Choroid plexus epithelial cell (primary cell): ENCODE measurements at regions not wholly inside any gene's neighbourhood (a gene's known extent, or its start where the extent isn't known, plus 50 kb on each side); places are given as distances from the start of the nearest gene placed in this dataset.
A peak's percentile ranks its signal among the peaks of the same experiment; 100 is the strongest.

Source experiments
- DNase-seq: peaks from one replicate; pipeline ENCODE4 v3.0.0-alpha.2; 2010; ENCODE audit warnings: low read depth
- H3K4me3 ChIP-seq: 2 replicates; pipeline ENCODE4 v1.5.1; 2011; ENCODE audit warnings: low read depth, mild to moderate bottlenecking, control low read depth, low read length, moderate library complexity
- TF ChIP-seq, protein P1 (sequence below): conservative IDR thresholded peaks from 2 replicates; pipeline ENCODE4 v1.5.1; 2011; ENCODE audit warnings: low read depth, mild to moderate bottlenecking, control low read depth, inconsistent platforms, low read length, moderate library complexity

DNA sequence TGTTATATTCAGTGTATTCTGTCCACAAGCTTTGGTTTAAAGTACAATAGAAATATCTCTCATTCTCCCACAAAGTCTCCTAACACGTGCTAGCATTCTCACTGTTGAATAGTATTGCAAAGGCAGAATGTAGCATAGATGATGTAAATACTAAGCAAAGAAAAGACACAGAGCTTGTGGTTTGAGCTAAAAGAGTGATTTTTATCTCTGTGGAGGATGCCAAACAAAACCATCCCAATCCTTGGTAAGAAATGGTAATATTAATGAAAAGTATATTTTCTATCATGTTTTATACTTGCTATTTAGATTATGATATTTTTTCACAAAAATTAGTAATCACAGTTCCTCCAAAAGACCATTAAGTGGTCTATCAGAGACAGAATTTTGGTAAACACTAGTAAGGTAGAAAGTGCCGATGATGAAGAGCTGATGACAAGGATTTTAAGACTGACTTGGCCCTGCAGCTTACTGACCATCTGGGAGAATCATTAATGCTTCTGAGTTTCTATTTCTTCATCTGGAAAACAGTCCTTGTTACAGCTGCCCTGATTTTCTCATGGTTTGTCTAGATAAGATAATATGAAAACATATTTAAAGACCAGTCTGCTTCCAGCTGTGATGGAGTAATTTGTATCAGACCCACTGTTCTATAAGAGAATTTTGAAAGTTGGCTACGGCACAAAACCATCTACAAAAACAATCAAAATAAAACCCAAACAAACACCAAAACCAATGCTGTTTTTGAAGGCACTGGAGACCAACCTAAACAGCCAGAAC is 510.2 kb downstream of the SPATA31D1 start:
- no peak overlapping the region for H3K4me3 ChIP-seq
- DNase-seq: peak; percentile 54
- TF ChIP-seq, protein P1, sequence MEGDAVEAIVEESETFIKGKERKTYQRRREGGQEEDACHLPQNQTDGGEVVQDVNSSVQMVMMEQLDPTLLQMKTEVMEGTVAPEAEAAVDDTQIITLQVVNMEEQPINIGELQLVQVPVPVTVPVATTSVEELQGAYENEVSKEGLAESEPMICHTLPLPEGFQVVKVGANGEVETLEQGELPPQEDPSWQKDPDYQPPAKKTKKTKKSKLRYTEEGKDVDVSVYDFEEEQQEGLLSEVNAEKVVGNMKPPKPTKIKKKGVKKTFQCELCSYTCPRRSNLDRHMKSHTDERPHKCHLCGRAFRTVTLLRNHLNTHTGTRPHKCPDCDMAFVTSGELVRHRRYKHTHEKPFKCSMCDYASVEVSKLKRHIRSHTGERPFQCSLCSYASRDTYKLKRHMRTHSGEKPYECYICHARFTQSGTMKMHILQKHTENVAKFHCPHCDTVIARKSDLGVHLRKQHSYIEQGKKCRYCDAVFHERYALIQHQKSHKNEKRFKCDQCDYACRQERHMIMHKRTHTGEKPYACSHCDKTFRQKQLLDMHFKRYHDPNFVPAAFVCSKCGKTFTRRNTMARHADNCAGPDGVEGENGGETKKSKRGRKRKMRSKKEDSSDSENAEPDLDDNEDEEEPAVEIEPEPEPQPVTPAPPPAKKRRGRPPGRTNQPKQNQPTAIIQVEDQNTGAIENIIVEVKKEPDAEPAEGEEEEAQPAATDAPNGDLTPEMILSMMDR: no peak

DNA sequence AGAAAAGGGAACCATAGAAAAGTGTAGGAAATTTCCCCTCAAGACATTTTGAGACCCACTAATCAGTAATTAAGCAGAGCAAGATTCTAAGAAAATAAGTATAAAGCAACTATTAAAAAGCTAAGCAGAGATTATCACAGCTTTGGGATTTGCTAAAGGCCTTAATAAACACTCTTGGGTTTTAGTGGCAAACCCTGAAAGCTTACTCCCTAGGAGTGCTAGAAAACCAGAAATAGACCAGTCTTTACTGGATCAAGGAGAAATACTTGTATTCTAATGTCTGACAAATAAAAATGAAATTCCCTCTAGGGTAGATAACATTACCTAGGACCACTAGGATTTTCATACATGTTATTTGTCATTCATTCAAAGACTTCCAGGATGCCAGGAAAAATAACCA is 510.8 kb downstream of the SPATA31D1 start:
- TF ChIP-seq, protein P1: no peak
- no peak overlapping the region for H3K4me3 ChIP-seq
- DNase-seq: peak; percentile 2

DNA sequence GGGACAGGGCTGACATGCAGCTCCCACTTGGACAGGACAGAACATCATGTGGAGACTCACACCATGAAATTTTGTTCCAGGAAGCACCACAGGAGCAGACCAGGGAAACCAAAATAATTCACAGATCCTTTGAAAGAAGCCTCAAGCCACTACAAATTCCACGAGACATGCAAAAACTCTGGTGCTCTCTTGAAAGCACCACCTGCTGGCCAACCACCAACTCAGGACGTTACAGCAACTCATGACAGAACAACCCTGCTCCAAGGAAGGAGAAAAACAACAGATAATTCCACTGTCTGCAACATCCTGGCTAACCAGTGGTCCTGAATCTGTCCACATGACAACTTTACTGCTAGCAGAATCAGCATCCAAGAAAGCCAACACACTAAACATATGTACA is 516.0 kb downstream of the SPATA31D1 start:
- peak; percentile 7 for DNase-seq
- TF ChIP-seq, protein P1: peak; percentile 21
- H3K4me3 ChIP-seq: no peak overlapping the region

DNA sequence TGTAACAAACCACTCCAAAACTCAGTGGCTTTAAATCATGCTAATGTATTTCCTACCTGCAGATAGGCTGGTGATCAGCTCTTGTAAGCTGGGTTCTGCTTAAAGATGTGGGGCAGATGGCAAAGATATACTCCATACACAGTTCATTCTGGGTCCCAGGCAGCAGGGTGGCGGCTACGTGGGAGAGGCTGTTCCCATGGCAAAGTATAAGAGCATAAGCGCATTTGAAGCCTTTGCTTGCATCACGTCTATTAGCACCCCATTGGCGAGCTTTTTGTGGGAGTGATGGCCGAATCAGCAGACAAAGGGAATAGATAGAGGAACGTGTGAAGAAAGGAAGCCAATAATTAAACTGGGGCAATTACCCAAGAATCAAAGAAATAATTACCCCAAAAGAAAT is 523.1 kb downstream of the SPATA31D1 start:
- DNase-seq: no peak
- H3K4me3 ChIP-seq: no peak overlapping the region

DNA sequence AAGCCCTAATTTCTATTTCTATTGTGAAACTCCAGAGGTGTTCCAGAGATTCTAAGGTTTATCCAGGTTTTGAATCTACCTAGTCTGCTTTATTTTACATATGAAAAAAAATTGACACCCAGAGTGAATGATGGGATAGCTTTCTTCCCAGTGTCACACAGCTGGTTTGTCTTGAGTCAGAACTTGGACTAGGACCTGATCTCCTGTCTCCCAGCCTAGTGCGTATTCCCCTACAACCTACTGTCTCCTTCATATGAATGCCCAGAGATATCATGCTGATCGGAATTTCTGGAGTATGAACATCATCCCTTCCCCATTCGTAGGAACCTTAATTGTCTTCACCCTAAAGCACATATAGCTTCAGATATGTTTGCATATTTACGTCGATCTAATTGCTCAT is 524.2 kb downstream of the SPATA31D1 start:
- no peak for DNase-seq
- TF ChIP-seq, protein P1: no peak
- no peak overlapping the region for H3K4me3 ChIP-seq

More for the DNA sequence above, 523.1 kb downstream of the SPATA31D1 start:
- TF ChIP-seq, protein P1: no peak

DNA sequence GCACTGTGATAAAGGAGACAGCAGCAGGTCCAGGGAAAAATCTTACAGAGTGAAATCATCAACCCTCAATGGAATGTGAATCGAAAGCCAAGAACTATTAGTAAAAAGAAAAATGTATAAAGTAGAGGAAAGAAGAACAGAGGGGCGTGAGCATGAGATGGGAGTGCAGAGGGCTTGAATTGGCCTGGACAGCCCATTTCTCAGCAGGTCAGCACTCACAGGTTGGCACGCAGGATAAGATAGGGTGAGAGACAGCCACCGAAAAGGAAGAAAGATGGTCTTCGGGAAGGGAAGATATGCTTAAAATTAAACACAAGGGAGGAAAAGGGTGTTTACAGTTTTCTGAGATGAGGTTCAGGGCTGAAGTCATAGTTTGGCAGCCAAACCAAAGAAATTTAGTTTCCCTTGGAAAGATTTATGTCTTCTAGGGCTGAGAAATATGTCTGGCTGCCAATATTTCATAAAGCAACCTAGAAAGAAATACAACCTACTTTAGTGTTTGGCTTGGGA is 524.7 kb downstream of the SPATA31D1 start:
- peak; percentile 64 for DNase-seq
- no peak overlapping the region for H3K4me3 ChIP-seq
- TF ChIP-seq, protein P1: no peak

DNA sequence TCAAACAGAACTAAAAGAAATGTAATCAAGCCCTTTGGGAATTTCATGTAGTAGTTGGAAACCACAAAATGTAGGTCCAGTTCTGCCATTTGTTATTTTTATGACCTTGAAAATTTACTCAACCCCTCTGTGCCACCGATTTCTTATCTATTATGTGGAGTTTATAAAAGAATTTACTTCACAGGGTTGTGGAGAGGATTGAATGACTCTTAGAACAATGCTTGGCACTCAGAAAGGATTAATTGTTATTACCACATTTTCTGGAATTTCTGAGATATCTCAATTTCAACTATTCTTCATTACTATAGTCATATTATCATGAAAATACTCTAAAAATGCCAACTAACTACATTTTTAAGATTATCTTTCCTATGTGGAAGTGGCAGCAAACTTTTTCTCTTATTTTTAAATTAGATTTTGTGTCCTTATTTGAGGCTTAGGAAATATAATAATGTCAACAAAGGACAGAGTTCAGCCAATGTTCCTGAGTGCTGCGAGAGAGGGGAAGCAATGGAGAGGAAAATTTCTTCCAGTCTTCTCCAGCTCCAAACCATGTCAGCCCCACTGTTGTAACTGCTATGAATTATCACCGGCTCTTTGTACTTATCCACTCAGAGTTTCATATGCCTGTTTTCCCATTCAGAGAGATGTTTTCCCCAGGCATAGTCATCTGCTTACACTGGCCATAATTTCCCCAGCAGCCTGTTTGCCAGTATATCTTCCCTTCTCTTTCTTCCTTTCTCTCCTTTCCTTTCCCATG is 525.6 kb downstream of the SPATA31D1 start:
- no peak for DNase-seq
- H3K4me3 ChIP-seq: no peak overlapping the region
- TF ChIP-seq, protein P1: no peak
